SK-N-SH (cell line): ENCODE measurements at regions not wholly inside any gene's neighbourhood (a gene's known extent, or its start where the extent isn't known, plus 50 kb on each side); places are given as distances from the start of the nearest gene placed in this dataset.
A peak's percentile ranks its signal among the peaks of the same experiment; 100 is the strongest.
"Not testable (repeated sequence)": the region's sequence is repeated elsewhere in the genome, so short reads cannot be mapped to it uniquely, and the experiment has no call there.

Experiments
- CTCF ChIA-PET: fragments of 300-600, 350-600 bp; formaldehyde crosslinking; extraction: SDS; loops from one replicate; lab custom pipeline; 2021; lab: Yijun Ruan, JAX
- POLR2A ChIA-PET: fragments of 350-600 bp; sonication (Branson Sonifier 250); formaldehyde crosslinking; extraction: SDS; loops from one replicate; lab custom pipeline; 2020; ENCODE audit warnings: antibody characterized with exemption, inconsistent platforms; lab: Yijun Ruan, JAX
- DNase-seq: peaks from one replicate; pipeline ENCODE4 v3.0.0; 2012
- H2AFZ ChIP-seq: fragments of 200-600 bp; sonication (generic); 2 replicates; pipeline ENCODE4 v1.8.1; 2016; ENCODE audit warnings: antibody characterized with exemption, mild to moderate bottlenecking, low read depth
- H3F3A ChIP-seq: fragments of 200-600 bp; sonication (generic); replicated peaks from 2 replicates; pipeline ENCODE3; 2016; ENCODE audit warnings: antibody characterized with exemption, mild to moderate bottlenecking; ENCODE audit not compliant: insufficient read depth
- H3K27ac ChIP-seq, 2 experiments: fragments of 200-500 bp in 1 of 2; fragments of 200-600 bp in 1 of 2; sonication (Bioruptor generic) in 1 of 2; sonication (generic), shearing (Covaris generic) in 1 of 2; 2 replicates each; pipeline versions ENCODE4 v1.5.1 to v1.6.1; 2014 to 2016; ENCODE audit warnings: low read depth in 2 of 2, inconsistent platforms in 1 of 2, low read length in 1 of 2, mild to moderate bottlenecking in 1 of 2, mixed read lengths in 1 of 2
- H3K27me3 ChIP-seq: fragments of 200-600 bp; sonication (generic), shearing (Covaris generic); 2 replicates; pipeline ENCODE4 v1.6.1; 2016; ENCODE audit warnings: mixed run types; ENCODE audit not compliant: insufficient read depth
- H3K36me3 ChIP-seq, 2 experiments: fragments of 200-500 bp in 1 of 2; fragments of 200-600 bp in 1 of 2; sonication (Bioruptor generic) in 1 of 2; sonication (generic) in 1 of 2; replicated peaks in 1 of 2; 2 replicates each; pipeline versions ENCODE3 to v1.5.1; 2014 to 2016; ENCODE audit warnings: low read length in 1 of 2, mild to moderate bottlenecking in 1 of 2; ENCODE audit not compliant: insufficient read depth in 2 of 2, control insufficient read depth in 1 of 2
- H3K4me1 ChIP-seq, 2 experiments: fragments of 200-500 bp in 1 of 2; fragments of 200-600 bp in 1 of 2; sonication (Bioruptor generic) in 1 of 2; sonication (generic), shearing (Covaris generic) in 1 of 2; 2 replicates each; pipeline versions ENCODE4 v1.5.1 to v1.6.1; 2014 to 2016; ENCODE audit warnings: low read depth in 1 of 2, low read length in 1 of 2, mixed run types in 1 of 2; ENCODE audit not compliant: insufficient read depth in 2 of 2, control insufficient read depth in 1 of 2
- H3K4me2 ChIP-seq: fragments of 200-600 bp; sonication (generic), shearing (Covaris generic); 2 replicates; pipeline ENCODE4 v1.6.1; 2017; ENCODE audit warnings: mixed run types
- H3K4me3 ChIP-seq, 2 experiments: fragments of 200-500 bp in 1 of 2; fragments of 200-600 bp in 1 of 2; sonication (Bioruptor generic) in 1 of 2; sonication (generic), shearing (Covaris generic) in 1 of 2; 2 replicates each; pipeline versions ENCODE4 v1.5.1 to v1.8.1; 2014 to 2016; ENCODE audit warnings: low read depth in 2 of 2, inconsistent platforms in 1 of 2, low read length in 1 of 2, mild to moderate bottlenecking in 1 of 2, mixed read lengths in 1 of 2, moderate library complexity in 1 of 2
- H3K79me2 ChIP-seq: fragments of 200-600 bp; sonication (generic); 2 replicates; pipeline ENCODE4 v1.8.1; 2017; ENCODE audit warnings: mild to moderate bottlenecking; ENCODE audit not compliant: insufficient read depth
- H3K9ac ChIP-seq: fragments of 200-600 bp; sonication (generic); 2 replicates; pipeline ENCODE4 v1.6.1; 2017; ENCODE audit warnings: mixed run types
- H3K9me2 ChIP-seq: fragments of 200-600 bp; sonication (generic); 2 replicates; pipeline ENCODE4 v1.6.1; 2017; ENCODE audit warnings: mixed run types
- H3K9me3 ChIP-seq: fragments of 200-600 bp; sonication (generic); 2 replicates; pipeline ENCODE4 v1.6.1; 2017; ENCODE audit warnings: mixed run types, mild to moderate bottlenecking, moderate library complexity
- H4K20me1 ChIP-seq: fragments of 200-600 bp; sonication (generic); 2 replicates; pipeline ENCODE4 v1.6.1; 2017; ENCODE audit warnings: mild to moderate bottlenecking, mixed run types; ENCODE audit not compliant: insufficient read depth
- CHD2 ChIP-seq: fragments of 150-350 bp; IDR thresholded peaks from 2 replicates; pipeline ENCODE4 v1.6.1; 2018; ENCODE audit warnings: low read length; ENCODE audit not compliant: partially characterized antibody
- CTCF ChIP-seq: fragments of 200-600 bp; sonication (generic); IDR thresholded peaks from 2 replicates; pipeline ENCODE4 v1.6.1; 2017; ENCODE audit warnings: antibody characterized with exemption, mild to moderate bottlenecking, moderate library complexity
- ELF1 ChIP-seq: IDR thresholded peaks from 2 replicates; pipeline ENCODE4 v1.4.0; 2012
- EZH2phosphoT487 ChIP-seq: fragments of 200-600 bp; sonication (generic); IDR thresholded peaks from 2 replicates; pipeline ENCODE4 v1.6.1; 2017; ENCODE audit warnings: low read depth, mixed run types, mild to moderate bottlenecking, antibody characterized with exemption, moderate library complexity, borderline replicate concordance
- GABPA ChIP-seq: IDR thresholded peaks from 2 replicates; pipeline ENCODE4 v1.4.0; 2012; ENCODE audit warnings: low read depth, mild to moderate bottlenecking
- GATA2 ChIP-seq: sonication (generic); formaldehyde crosslinking; IDR thresholded peaks from 2 replicates; pipeline ENCODE4 v1.5.0; 2020; ENCODE audit warnings: mild to moderate bottlenecking, missing genetic modification reagents
- MEF2A ChIP-seq: IDR thresholded peaks from 2 replicates; pipeline ENCODE4 v1.4.0; 2012; ENCODE audit warnings: low read depth, borderline replicate concordance
- NRF1 ChIP-seq: IDR thresholded peaks from 2 replicates; pipeline ENCODE4 v1.6.1; 2012; ENCODE audit warnings: low read depth, mild to moderate bottlenecking, low read length
- POLR2AphosphoS5 ChIP-seq: IDR thresholded peaks from 2 replicates; pipeline ENCODE4 v1.6.1; 2012; ENCODE audit warnings: low read depth, low read length
- RAD21 ChIP-seq: IDR thresholded peaks from 2 replicates; pipeline ENCODE4 v1.6.1; 2012; ENCODE audit warnings: mild to moderate bottlenecking, low read length
- USF1 ChIP-seq: IDR thresholded peaks from 2 replicates; pipeline ENCODE4 v1.4.0; 2012; ENCODE audit warnings: low read depth, borderline replicate concordance
- WGBS: methylation state at CpG from one replicate; pipeline ENCODE4 v1.1.6; 2017; ENCODE audit warnings: low lambda C conversion rate; 5-methylcytosine and 5-hydroxymethylcytosine counted together
- TF ChIP-seq, protein P1 (sequence below): fragments of 150-350 bp; IDR thresholded peaks from 2 replicates; pipeline ENCODE4 v1.6.1; 2016; ENCODE audit warnings: mild to moderate bottlenecking, low read depth, low read length
- TF ChIP-seq, protein P2 (sequence below): IDR thresholded peaks from 2 replicates; pipeline ENCODE4 v1.6.1; 2012; ENCODE audit warnings: mild to moderate bottlenecking, low read depth, low read length, moderate library complexity

DNA sequence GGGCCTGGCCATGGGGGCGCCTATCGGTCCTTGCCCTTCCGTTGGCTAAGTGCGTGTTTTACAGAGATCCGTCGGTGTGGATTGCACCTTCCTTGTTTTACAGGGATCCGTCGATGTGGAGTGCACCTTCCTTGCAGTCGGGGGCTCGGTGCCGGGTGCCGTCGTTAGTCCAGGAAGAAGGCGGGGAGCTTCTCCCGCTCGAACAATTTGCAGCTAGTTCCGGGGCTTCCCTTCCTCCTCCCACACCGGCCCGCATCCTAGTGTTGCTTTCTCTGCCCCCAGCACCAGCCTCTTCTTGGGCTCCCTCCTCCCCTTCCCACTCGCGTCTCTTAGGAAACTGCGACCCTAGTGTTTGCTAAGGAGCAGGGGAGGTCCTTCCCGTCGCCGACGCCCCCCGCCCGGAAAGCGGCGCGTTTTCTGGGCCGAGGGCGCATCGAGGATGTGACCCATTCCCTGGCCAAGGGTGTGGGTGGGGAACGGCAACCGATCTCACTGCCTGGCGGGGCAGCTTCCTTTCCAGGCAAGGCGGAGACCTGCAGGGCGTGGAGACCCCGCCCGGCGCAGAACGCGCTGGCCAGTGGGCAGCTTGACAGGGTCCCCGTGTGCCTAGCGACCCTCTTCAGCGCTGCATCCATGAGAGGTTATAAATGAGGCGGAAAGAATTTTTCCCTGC, 75.7 kb upstream of the ZNF91 start:
- TF ChIP-seq NRF1: no peak
- no peak for TF ChIP-seq MEF2A
- TF ChIP-seq GABPA: no peak
- TF ChIP-seq RAD21: no peak
- no peak for TF ChIP-seq GATA2 (CRISPR knock-in tag)
- no peak for TF ChIP-seq USF1
- H3K27ac ChIP-seq: no peak overlapping the region
- no peaks in the 10 kb centered on the region for H3K36me3 ChIP-seq
- H3F3A ChIP-seq: no peaks in the 10 kb centered on the region
- no peak overlapping the region for H2AFZ ChIP-seq
- CTCF ChIA-PET: no interaction called here
- no peaks in the 10 kb centered on the region for H3K4me1 ChIP-seq
- H3K4me2 ChIP-seq: no peak overlapping the region
- WGBS: 17% methylated on average over 38 of the region's 48 CpGs
- H3K9me3 ChIP-seq: no peaks in the 10 kb centered on the region
- POLR2A ChIA-PET: no interaction called here
- H3K4me3 ChIP-seq: peak overlapping the region in 1 of 2 experiments; percentile 18; a peak in 1 of 4 replicates
- H4K20me1 ChIP-seq: no peaks in the 10 kb centered on the region
- H3K27me3 ChIP-seq: no peaks in the 10 kb centered on the region
- no peaks in the 10 kb centered on the region for H3K79me2 ChIP-seq
- no peak overlapping the region for H3K9ac ChIP-seq
- peak; percentile 3 for DNase-seq
- H3K9me2 ChIP-seq: no peaks in the 10 kb centered on the region

- H3K36me3 ChIP-seq, H2AFZ ChIP-seq, H4K20me1 ChIP-seq, CTCF ChIA-PET, H3F3A ChIP-seq, H3K9me2 ChIP-seq, H3K4me2 ChIP-seq, POLR2A ChIA-PET, H3K9me3 ChIP-seq, H3K79me2 ChIP-seq, H3K4me3 ChIP-seq, DNase-seq, H3K4me1 ChIP-seq, H3K27me3 ChIP-seq, H3K27ac ChIP-seq, H3K9ac ChIP-seq: not testable (repeated sequence)
- WGBS: 31% methylated on average over 2 of the region's 2 CpGs
These were observed 69.1 kb upstream of the ZNF91 start for GRCh38 chr19:23464349-23464748.

- Histone ChIP-seq H3K79me2 (no peaks in the 10 kb centered on the region), H4K20me1 (no peaks in the 10 kb centered on the region), H3K9me3 (no peaks in the 10 kb centered on the region), H2AFZ (no peak overlapping the region), H3K4me3 (no peak overlapping the region), H3K4me2 (no peak overlapping the region), H3K27me3 (no peaks in the 10 kb centered on the region), H3K36me3 (no peaks in the 10 kb centered on the region), H3K4me1 (no peaks in the 10 kb centered on the region), H3K9ac (no peak overlapping the region), H3K27ac (no peak overlapping the region), H3K9me2 (no peaks in the 10 kb centered on the region), H3F3A (no peaks in the 10 kb centered on the region)
- ChIA-PET CTCF (no interaction called here), POLR2A (no interaction called here)
- DNase-seq: no peak
- 12% methylated on average over 2 of the region's 2 CpGs for WGBS
- TF ChIP-seq POLR2AphosphoS5 (no peak), CHD2 (no peak), MEF2A (no peak), EZH2phosphoT487 (no peak), GATA2 (CRISPR knock-in tag) (no peak), CTCF (no peak), USF1 (no peak), ELF1 (no peak)
- TF ChIP-seq, protein P1, sequence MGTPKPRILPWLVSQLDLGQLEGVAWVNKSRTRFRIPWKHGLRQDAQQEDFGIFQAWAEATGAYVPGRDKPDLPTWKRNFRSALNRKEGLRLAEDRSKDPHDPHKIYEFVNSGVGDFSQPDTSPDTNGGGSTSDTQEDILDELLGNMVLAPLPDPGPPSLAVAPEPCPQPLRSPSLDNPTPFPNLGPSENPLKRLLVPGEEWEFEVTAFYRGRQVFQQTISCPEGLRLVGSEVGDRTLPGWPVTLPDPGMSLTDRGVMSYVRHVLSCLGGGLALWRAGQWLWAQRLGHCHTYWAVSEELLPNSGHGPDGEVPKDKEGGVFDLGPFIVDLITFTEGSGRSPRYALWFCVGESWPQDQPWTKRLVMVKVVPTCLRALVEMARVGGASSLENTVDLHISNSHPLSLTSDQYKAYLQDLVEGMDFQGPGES: no peak
- TF ChIP-seq, protein P2, sequence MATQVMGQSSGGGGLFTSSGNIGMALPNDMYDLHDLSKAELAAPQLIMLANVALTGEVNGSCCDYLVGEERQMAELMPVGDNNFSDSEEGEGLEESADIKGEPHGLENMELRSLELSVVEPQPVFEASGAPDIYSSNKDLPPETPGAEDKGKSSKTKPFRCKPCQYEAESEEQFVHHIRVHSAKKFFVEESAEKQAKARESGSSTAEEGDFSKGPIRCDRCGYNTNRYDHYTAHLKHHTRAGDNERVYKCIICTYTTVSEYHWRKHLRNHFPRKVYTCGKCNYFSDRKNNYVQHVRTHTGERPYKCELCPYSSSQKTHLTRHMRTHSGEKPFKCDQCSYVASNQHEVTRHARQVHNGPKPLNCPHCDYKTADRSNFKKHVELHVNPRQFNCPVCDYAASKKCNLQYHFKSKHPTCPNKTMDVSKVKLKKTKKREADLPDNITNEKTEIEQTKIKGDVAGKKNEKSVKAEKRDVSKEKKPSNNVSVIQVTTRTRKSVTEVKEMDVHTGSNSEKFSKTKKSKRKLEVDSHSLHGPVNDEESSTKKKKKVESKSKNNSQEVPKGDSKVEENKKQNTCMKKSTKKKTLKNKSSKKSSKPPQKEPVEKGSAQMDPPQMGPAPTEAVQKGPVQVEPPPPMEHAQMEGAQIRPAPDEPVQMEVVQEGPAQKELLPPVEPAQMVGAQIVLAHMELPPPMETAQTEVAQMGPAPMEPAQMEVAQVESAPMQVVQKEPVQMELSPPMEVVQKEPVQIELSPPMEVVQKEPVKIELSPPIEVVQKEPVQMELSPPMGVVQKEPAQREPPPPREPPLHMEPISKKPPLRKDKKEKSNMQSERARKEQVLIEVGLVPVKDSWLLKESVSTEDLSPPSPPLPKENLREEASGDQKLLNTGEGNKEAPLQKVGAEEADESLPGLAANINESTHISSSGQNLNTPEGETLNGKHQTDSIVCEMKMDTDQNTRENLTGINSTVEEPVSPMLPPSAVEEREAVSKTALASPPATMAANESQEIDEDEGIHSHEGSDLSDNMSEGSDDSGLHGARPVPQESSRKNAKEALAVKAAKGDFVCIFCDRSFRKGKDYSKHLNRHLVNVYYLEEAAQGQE: no peak
These were observed 65.8 kb upstream of the ZNF91 start for GRCh38 chr19:23461120-23461519.
